HK-2 (cell line): ENCODE measurements at regions not wholly inside any gene's neighbourhood (a gene's known extent, or its start where the extent isn't known, plus 50 kb on each side); places are given as distances from the start of the nearest gene placed in this dataset.
A peak's percentile ranks its signal among the peaks of the same experiment; 100 is the strongest.
"Not testable (repeated sequence)": the region's sequence is repeated elsewhere in the genome, so short reads cannot be mapped to it uniquely, and the experiment has no call there.

Experiments
- DNase-seq: peaks from one replicate; pipeline ENCODE4 v3.0.0-alpha.2; 2018; ENCODE audit not compliant: unreplicated experiment

- DNase-seq, result not testable (repeated sequence)
These were observed 327.7 kb downstream of the REEP3 start for GRCh38 chr10:63848871-63849270.

GRCh38 chr10:63862860-63863259 lies 341.7 kb downstream of the REEP3 start:
- DNase-seq, result no peak

- DNase-seq, result no peak
These were observed 344.0 kb downstream of the REEP3 start for GRCh38 chr10:63865210-63865609.

GRCh38 chr10:63866075-63866746 lies 345.0 kb downstream of the REEP3 start:
- DNase-seq, result peak; percentile 63

GRCh38 chr10:63866747-63867140 lies 345.5 kb downstream of the REEP3 start:
- peak; percentile 3 for DNase-seq

GRCh38 chr10:63878428-63878827 lies 357.2 kb downstream of the REEP3 start:
- no peak for DNase-seq

GRCh38 chr10:63883861-63884260 lies 362.7 kb downstream of the REEP3 start:
- no peak for DNase-seq

- no peak for DNase-seq
These were observed 363.2 kb downstream of the REEP3 start for GRCh38 chr10:63884426-63884825.

GRCh38 chr10:63885156-63885555 lies 364.0 kb downstream of the REEP3 start:
- DNase-seq, result no peak

- DNase-seq, result no peak
These were observed 365.3 kb downstream of the REEP3 start for GRCh38 chr10:63886281-63887022.

GRCh38 chr10:63887023-63887589 lies 365.9 kb downstream of the REEP3 start:
- DNase-seq, result no peak

- no peak for DNase-seq
These were observed 366.6 kb downstream of the REEP3 start for GRCh38 chr10:63887600-63888370.

- no peak for DNase-seq
These were observed 368.6 kb downstream of the REEP3 start for GRCh38 chr10:63889803-63890202.

- no peak for DNase-seq
These were observed 375.8 kb downstream of the REEP3 start for GRCh38 chr10:63896992-63897391.

GRCh38 chr10:63899673-63900300 lies 378.6 kb downstream of the REEP3 start:
- DNase-seq, result no peak

GRCh38 chr10:63901228-63901627 lies 380.0 kb downstream of the REEP3 start:
- DNase-seq, result peak; percentile 5

GRCh38 chr10:63901881-63902280 lies 380.7 kb downstream of the REEP3 start:
- DNase-seq, result no peak

- DNase-seq, result no peak
These were observed 389.6 kb downstream of the REEP3 start for GRCh38 chr10:63910806-63911205.

- DNase-seq, result no peak
These were observed 394.0 kb downstream of the REEP3 start for GRCh38 chr10:63915240-63915639.

GRCh38 chr10:63917363-63917762 lies 396.2 kb downstream of the REEP3 start:
- DNase-seq, result no peak

GRCh38 chr10:63919575-63920279 lies 398.5 kb downstream of the REEP3 start:
- no peak for DNase-seq
